RPMI8226 (cell line): ENCODE measurements at regions not wholly inside any gene's neighbourhood (a gene's known extent, or its start where the extent isn't known, plus 50 kb on each side); places are given as distances from the start of the nearest gene placed in this dataset.
"Not testable (repeated sequence)": the region's sequence is repeated elsewhere in the genome, so short reads cannot be mapped to it uniquely, and the experiment has no call there.

Source experiments
- DNase-seq: peaks from one replicate; pipeline ENCODE4 v3.0.0-alpha.2; 2015

- no peak for DNase-seq
These were observed 188.3 kb downstream of the MIB1 start for GRCh38 chr18:21928925-21929324.

- no peak for DNase-seq
These were observed 189.6 kb downstream of the MIB1 start for GRCh38 chr18:21930177-21930576.

GRCh38 chr18:21933931-21934765 lies 193.6 kb downstream of the MIB1 start:
- no peak for DNase-seq

- DNase-seq = no peak
These were observed 194.1 kb downstream of the MIB1 start for GRCh38 chr18:21934766-21935015.

GRCh38 chr18:21943456-21943855 lies 202.9 kb downstream of the MIB1 start:
- DNase-seq = no peak

GRCh38 chr18:21949326-21950015 lies 208.9 kb downstream of the MIB1 start:
- DNase-seq = no peak

GRCh38 chr18:21955757-21956652 lies 213.4 kb upstream of the GATA6 start:
- peak; percentile 86 for DNase-seq

GRCh38 chr18:21958263-21958662 lies 211.1 kb upstream of the GATA6 start:
- no peak for DNase-seq

GRCh38 chr18:21958707-21959450 lies 210.5 kb upstream of the GATA6 start:
- DNase-seq = no peak

- DNase-seq = no peak
These were observed 209.2 kb upstream of the GATA6 start for GRCh38 chr18:21960189-21960588.

GRCh38 chr18:21963336-21963735 lies 206.1 kb upstream of the GATA6 start:
- no peak for DNase-seq

- DNase-seq = no peak
These were observed 201.1 kb upstream of the GATA6 start for GRCh38 chr18:21968338-21968737.

GRCh38 chr18:21972281-21972680 lies 197.1 kb upstream of the GATA6 start:
- no peak for DNase-seq

- not testable (repeated sequence) for DNase-seq
These were observed 193.4 kb upstream of the GATA6 start for GRCh38 chr18:21975954-21976353.

GRCh38 chr18:21978546-21979170 lies 190.7 kb upstream of the GATA6 start:
- DNase-seq = no peak

GRCh38 chr18:21979171-21979560 lies 190.2 kb upstream of the GATA6 start:
- DNase-seq = no peak

GRCh38 chr18:21979759-21980158 lies 189.6 kb upstream of the GATA6 start:
- no peak for DNase-seq

GRCh38 chr18:21980744-21981143 lies 188.6 kb upstream of the GATA6 start:
- DNase-seq = no peak

GRCh38 chr18:21981489-21981888 lies 187.9 kb upstream of the GATA6 start:
- not testable (repeated sequence) for DNase-seq

GRCh38 chr18:21991081-21991534 lies 178.3 kb upstream of the GATA6 start:
- DNase-seq = no peak

- no peak for DNase-seq
These were observed 177.5 kb upstream of the GATA6 start for GRCh38 chr18:21991886-21992285.

GRCh38 chr18:21996351-21996826 lies 173.0 kb upstream of the GATA6 start:
- DNase-seq = no peak
